ENCODE measurements at regions not wholly inside any gene's neighbourhood (a gene's known extent, or its start where the extent isn't known, plus 50 kb on each side); places are given as distances from the start of the nearest gene placed in this dataset.

DNA sequence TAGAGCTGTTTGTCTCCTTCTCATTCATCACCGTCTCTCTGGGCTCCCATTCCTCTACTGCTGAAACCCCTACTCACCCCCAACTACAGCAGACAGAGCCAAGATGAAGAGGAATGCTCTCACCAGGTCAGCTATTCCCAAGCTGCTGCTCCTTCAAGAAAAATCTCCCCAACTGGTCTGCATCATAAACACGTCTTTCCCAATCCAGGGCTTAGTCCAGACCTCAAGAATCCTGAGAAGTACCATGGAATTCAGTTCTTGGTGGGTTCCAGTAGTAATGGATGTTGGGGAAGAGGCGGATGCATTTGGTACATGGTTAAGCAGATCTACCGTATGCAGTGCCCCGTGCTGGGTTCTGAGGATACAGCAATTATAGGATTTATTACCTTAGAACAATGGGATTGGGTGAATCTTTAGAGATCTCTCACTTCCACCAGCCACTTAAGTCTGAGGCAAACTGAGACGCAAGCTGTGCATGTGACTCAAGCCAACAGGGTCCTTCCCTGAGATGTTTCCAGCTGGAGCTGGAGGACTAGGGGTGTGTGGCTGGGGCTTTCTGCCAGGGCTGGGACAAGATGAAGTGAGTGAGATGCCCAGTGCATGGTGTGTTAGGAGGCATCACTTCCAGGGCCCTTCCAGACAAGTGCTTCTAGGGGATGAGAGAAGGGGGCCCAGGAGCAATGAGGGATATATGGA lies 232.7 kb upstream of the CDH5 start:
- TF ChIP-seq POLR2AphosphoS5 (IDR thresholded peaks at IDR 0.05): no peak
- no peak for TF ChIP-seq EP300 (IDR thresholded peaks at IDR 0.05)
- TF ChIP-seq POLR2A (IDR thresholded peaks at IDR 0.05): no peak
